DOHH2 (cell line): ENCODE measurements at regions not wholly inside any gene's neighbourhood (a gene's known extent, or its start where the extent isn't known, plus 50 kb on each side); places are given as distances from the start of the nearest gene placed in this dataset.

ENCODE experiments used
- EZH2phosphoT487 ChIP-seq: fragments of 200-600 bp; sonication (generic); IDR thresholded peaks from 2 replicates; pipeline ENCODE4 v1.6.1; 2017; ENCODE audit warnings: borderline replicate concordance, mild to moderate bottlenecking, antibody characterized with exemption, low read length, moderate library complexity, mixed read lengths
- TF ChIP-seq, protein P1 (sequence below): fragments of 200-600 bp; sonication (generic); IDR thresholded peaks from one replicate; pipeline ENCODE4 v1.5.1; 2014; ENCODE audit warnings: antibody characterized with exemption, mild to moderate bottlenecking, low read depth, low read length; ENCODE audit not compliant: poor library complexity, severe bottlenecking

DNA sequence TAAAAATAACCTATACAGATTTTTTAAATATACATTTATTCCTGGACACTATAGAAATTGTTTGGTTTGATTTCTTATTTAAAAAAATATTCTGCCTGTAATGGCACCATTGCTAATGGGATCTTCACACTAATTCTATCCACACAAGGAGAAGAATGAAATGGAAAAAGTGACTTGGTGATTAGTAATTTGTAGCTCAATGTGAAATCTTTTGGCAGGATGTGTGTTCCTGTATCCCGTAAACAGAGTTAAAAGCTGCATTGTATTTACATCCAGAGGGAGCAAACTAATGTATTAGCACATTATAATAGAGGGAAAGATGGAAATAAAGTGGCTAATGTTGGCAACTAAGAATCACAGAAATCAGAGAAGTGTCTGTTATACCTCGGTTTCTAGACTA lies 1455.3 kb upstream of the FLRT2 start:
- TF ChIP-seq, protein P1, sequence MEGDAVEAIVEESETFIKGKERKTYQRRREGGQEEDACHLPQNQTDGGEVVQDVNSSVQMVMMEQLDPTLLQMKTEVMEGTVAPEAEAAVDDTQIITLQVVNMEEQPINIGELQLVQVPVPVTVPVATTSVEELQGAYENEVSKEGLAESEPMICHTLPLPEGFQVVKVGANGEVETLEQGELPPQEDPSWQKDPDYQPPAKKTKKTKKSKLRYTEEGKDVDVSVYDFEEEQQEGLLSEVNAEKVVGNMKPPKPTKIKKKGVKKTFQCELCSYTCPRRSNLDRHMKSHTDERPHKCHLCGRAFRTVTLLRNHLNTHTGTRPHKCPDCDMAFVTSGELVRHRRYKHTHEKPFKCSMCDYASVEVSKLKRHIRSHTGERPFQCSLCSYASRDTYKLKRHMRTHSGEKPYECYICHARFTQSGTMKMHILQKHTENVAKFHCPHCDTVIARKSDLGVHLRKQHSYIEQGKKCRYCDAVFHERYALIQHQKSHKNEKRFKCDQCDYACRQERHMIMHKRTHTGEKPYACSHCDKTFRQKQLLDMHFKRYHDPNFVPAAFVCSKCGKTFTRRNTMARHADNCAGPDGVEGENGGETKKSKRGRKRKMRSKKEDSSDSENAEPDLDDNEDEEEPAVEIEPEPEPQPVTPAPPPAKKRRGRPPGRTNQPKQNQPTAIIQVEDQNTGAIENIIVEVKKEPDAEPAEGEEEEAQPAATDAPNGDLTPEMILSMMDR = no peak
- TF ChIP-seq EZH2phosphoT487 = no peak
